H1 (cell line): ENCODE measurements at regions not wholly inside any gene's neighbourhood (a gene's known extent, or its start where the extent isn't known, plus 50 kb on each side); places are given as distances from the start of the nearest gene placed in this dataset.

ENCODE experiments used
- PHF8 ChIP-seq: fragments of 200-600 bp; sonication (generic); conservative IDR thresholded peaks from 2 replicates; pipeline ENCODE4 v1.7.1; 2012; ENCODE audit warnings: low read depth, mild to moderate bottlenecking, inconsistent platforms, low read length, moderate library complexity

GRCh38 chr20:50433001-50433761 is 77.0 kb upstream of the PTPN1 start (continued):
- no peak for TF ChIP-seq PHF8
- TF ChIP-seq, all 59 proteins: peak for 0
